Body of pancreas (tissue), 4 donors: ENCODE measurements at regions not wholly inside any gene's neighbourhood (a gene's known extent, or its start where the extent isn't known, plus 50 kb on each side); places are given as distances from the start of the nearest gene placed in this dataset.

ENCODE experiments used
- POLR2A ChIP-seq, 3 donors: fragments of 450-650 bp; IDR thresholded peaks; one replicate each; pipeline ENCODE4 v1.6.1; 2016; ENCODE audit warnings: antibody characterized with exemption in 3 of 3, mild to moderate bottlenecking in 2 of 3
- TF ChIP-seq, protein P1 (sequence below), 7 experiments: fragments of 450-650 bp in 4 of 7; fragments of 200-600 bp in 3 of 7; sonication (generic) in 3 of 7; IDR thresholded peaks; one replicate each; pipeline ENCODE4 v1.5.1; 2016 to 2019; ENCODE audit warnings: antibody characterized with exemption in 7 of 7

DNA sequence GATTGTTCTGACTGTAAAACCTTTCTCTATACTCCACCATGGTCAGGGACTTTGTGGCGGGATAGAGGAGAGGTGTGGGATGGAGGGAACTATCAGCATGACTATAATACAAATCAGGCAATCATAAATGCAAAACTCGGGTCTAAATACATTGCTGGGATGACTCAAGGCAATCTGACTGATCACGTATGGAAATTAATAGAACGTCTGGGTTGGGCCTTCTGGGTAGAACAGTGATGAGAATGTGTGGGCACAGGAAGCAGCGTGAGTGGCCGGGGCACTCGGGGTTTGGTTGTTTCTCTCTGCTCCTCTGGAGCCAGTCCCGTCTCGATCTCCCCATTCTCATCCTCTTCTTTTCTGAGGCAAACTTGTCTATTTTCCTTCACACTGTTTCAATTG is 485.8 kb downstream of the VRK1 start:
- TF ChIP-seq, protein P1, sequence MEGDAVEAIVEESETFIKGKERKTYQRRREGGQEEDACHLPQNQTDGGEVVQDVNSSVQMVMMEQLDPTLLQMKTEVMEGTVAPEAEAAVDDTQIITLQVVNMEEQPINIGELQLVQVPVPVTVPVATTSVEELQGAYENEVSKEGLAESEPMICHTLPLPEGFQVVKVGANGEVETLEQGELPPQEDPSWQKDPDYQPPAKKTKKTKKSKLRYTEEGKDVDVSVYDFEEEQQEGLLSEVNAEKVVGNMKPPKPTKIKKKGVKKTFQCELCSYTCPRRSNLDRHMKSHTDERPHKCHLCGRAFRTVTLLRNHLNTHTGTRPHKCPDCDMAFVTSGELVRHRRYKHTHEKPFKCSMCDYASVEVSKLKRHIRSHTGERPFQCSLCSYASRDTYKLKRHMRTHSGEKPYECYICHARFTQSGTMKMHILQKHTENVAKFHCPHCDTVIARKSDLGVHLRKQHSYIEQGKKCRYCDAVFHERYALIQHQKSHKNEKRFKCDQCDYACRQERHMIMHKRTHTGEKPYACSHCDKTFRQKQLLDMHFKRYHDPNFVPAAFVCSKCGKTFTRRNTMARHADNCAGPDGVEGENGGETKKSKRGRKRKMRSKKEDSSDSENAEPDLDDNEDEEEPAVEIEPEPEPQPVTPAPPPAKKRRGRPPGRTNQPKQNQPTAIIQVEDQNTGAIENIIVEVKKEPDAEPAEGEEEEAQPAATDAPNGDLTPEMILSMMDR (IDR thresholded peaks at IDR 0.05), result no peak
- no peak for TF ChIP-seq POLR2A (IDR thresholded peaks at IDR 0.05)
